ENCODE measurements at regions not wholly inside any gene's neighbourhood (a gene's known extent, or its start where the extent isn't known, plus 50 kb on each side); places are given as distances from the start of the nearest gene placed in this dataset.

DNA sequence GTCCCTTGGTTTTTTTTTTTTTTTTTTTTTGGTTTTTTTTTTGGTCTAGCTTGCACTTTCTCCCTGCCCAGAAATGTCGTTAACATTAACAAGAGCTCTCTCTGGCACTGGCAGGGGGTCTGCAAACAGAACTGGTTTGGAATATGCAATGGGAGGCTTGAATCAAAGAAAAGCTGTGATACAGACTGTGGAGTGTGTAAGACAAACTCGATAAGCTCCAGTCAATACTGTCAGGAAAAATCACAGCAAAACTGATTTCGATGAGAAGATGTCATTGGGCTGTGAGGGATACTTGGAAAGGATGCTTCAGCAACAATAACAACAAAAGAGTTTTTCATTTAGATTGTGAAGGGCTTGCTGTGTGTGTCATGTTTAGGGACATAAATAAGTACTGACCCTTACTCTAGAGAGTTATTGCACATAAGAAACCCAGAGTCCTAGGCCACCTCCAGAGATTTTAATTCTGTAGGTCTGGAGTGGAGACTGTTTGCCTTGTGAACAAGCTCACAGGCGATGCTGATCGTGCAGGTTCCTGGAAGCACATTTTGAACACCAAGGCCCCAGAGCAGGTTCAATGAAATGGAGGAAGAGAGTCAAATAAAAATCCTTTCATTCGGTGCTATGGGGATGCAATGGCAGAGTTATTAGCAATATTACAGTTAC is 470.7 kb upstream of the RBFOX1 start:
- H3K36me3 ChIP-seq (ENCODE audit: control insufficient read depth in 3 of 3, insufficient read depth in 3 of 3, low read length in 3 of 3): no peaks in the 10 kb centered on the region
- no peak overlapping the region for H3K27ac ChIP-seq (ENCODE audit: low read depth, low read length)
- no peak overlapping the region for H3K9ac ChIP-seq (ENCODE audit: low read depth in 1 of 3, low read length in 3 of 3)
- no peaks in the 10 kb centered on the region for H3K4me1 ChIP-seq (ENCODE audit: control insufficient read depth in 3 of 3, insufficient read depth in 3 of 3, low read length in 3 of 3)
- no peaks in the 10 kb centered on the region for H3K9me3 ChIP-seq (ENCODE audit: control insufficient read depth in 3 of 3, low read length in 3 of 3)
- H3K27me3 ChIP-seq (ENCODE audit: control insufficient read depth in 3 of 3, insufficient read depth in 3 of 3, low read length in 3 of 3): no peaks in the 10 kb centered on the region
- no peak overlapping the region for H3K4me3 ChIP-seq (ENCODE audit: low read length in 3 of 3)

DNA sequence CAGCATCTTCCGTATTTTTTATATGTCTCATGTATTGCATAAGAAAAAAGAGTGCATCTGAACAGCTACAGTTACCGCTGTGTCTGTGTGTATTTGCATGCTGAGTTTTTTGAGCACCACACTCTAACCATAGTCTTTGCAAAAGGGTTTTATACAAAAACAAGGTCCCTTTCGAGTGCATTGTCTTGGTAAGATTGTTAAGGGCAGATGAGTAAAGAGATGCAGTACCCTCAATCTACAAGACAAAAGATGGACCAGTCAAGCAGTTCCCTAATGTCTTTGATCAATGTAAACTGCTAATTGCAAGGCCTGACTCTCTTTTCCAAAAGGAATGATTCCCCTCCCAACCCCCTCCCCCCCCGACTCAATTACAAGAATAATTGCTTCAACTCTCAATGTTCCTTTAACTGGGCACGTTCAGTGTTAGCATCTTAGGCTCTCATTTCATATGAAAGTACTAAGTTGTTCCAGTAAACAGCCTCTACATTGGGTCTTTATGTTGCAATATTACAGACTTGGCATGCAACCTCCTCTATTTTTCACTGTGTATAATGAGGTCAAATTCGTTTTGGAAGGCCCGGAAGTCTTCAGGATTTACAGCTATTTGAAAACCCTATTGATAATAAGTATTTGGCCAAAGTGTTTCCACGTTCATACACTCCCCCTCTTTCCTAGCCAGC is 471.4 kb upstream of the RBFOX1 start:
- H3K9me3 ChIP-seq (ENCODE audit: control insufficient read depth in 3 of 3, low read length in 3 of 3): no peaks in the 10 kb centered on the region
- no peak overlapping the region for H3K27ac ChIP-seq (ENCODE audit: low read depth, low read length)
- H3K4me1 ChIP-seq (ENCODE audit: control insufficient read depth in 3 of 3, insufficient read depth in 3 of 3, low read length in 3 of 3): no peaks in the 10 kb centered on the region
- H3K27me3 ChIP-seq (ENCODE audit: control insufficient read depth in 3 of 3, insufficient read depth in 3 of 3, low read length in 3 of 3): no peaks in the 10 kb centered on the region
- H3K36me3 ChIP-seq (ENCODE audit: control insufficient read depth in 3 of 3, insufficient read depth in 3 of 3, low read length in 3 of 3): no peaks in the 10 kb centered on the region
- H3K4me3 ChIP-seq (ENCODE audit: low read length in 3 of 3): no peak overlapping the region
- H3K9ac ChIP-seq (ENCODE audit: low read depth in 1 of 3, low read length in 3 of 3): no peak overlapping the region

DNA sequence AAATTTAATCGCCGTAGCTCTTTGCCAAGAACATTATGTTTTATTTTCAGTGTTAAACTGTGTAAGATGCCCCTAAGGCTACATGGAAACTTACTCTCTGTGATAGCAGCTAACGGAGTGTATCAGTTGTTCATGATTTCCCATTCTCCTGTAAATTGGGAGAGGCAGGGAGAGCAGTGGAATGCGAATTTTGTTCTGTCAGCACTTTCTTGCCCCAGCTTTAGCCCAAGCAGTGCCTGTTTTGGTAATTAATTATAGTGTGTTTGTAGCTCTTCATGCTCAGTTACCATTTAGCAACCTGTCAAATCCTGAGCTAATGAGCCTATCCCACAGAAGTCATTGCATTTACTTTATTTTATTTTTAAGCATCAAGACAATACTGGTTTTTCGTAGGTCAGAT is 475.1 kb upstream of the RBFOX1 start:
- Histone ChIP-seq H3K4me3 (ENCODE audit: low read length in 3 of 3) (no peak overlapping the region), H3K27ac (ENCODE audit: low read depth, low read length) (no peak overlapping the region), H3K27me3 (ENCODE audit: control insufficient read depth in 3 of 3, insufficient read depth in 3 of 3, low read length in 3 of 3) (no peaks in the 10 kb centered on the region), H3K9ac (ENCODE audit: low read depth in 1 of 3, low read length in 3 of 3) (no peak overlapping the region), H3K4me1 (ENCODE audit: control insufficient read depth in 3 of 3, insufficient read depth in 3 of 3, low read length in 3 of 3) (no peaks in the 10 kb centered on the region), H3K9me3 (ENCODE audit: control insufficient read depth in 3 of 3, low read length in 3 of 3) (no peaks in the 10 kb centered on the region), H3K36me3 (ENCODE audit: control insufficient read depth in 3 of 3, insufficient read depth in 3 of 3, low read length in 3 of 3) (no peaks in the 10 kb centered on the region)

DNA sequence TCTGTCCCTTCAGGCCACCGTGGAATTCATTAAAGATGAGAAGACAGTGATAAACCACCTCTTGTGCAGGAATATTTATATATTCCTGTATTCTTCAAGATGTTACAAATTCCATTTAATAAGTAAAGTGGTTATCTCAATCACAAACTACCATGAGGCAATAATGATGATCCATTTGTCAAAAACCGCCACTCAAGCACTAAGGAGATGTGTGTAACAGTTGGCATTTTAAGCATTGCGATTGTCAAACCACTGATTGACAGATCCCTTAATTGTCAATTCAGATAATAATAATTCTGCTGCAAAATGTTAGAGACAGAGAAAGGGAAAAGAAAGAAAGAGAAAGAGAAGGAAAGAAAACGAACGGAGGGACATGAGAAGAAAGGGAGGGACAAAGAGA is 476.1 kb upstream of the RBFOX1 start:
- Histone ChIP-seq H3K36me3 (ENCODE audit: control insufficient read depth in 3 of 3, insufficient read depth in 3 of 3, low read length in 3 of 3) (no peaks in the 10 kb centered on the region), H3K27me3 (ENCODE audit: control insufficient read depth in 3 of 3, insufficient read depth in 3 of 3, low read length in 3 of 3) (no peaks in the 10 kb centered on the region), H3K9ac (ENCODE audit: low read depth in 1 of 3, low read length in 3 of 3) (no peak overlapping the region), H3K4me1 (ENCODE audit: control insufficient read depth in 3 of 3, insufficient read depth in 3 of 3, low read length in 3 of 3) (no peaks in the 10 kb centered on the region), H3K9me3 (ENCODE audit: control insufficient read depth in 3 of 3, low read length in 3 of 3) (no peaks in the 10 kb centered on the region), H3K4me3 (ENCODE audit: low read length in 3 of 3) (no peak overlapping the region), H3K27ac (ENCODE audit: low read depth, low read length) (no peak overlapping the region)

DNA sequence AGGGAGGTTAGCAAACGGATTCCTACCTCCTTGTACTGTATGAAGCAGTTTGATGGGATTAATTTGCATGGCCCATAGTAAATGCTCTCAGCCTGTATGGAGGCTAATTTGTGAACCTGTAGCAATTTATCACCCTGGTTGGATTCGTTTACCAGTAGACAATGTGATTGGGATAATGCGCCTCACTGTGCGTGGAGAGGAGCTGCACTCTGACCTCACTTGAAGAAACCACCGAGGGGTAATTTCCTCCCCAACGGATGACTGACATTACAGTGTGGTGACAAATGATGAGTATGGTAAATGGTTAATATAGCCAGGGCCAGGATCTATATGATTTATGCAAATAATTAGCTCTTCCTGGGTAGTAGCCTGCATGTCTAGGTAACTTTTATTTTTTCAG is 479.1 kb upstream of the RBFOX1 start:
- H3K36me3 ChIP-seq (ENCODE audit: control insufficient read depth in 3 of 3, insufficient read depth in 3 of 3, low read length in 3 of 3): no peaks in the 10 kb centered on the region
- H3K4me1 ChIP-seq (ENCODE audit: control insufficient read depth in 3 of 3, insufficient read depth in 3 of 3, low read length in 3 of 3): no peaks in the 10 kb centered on the region
- H3K27me3 ChIP-seq (ENCODE audit: control insufficient read depth in 3 of 3, insufficient read depth in 3 of 3, low read length in 3 of 3): no peaks in the 10 kb centered on the region
- no peak overlapping the region for H3K9ac ChIP-seq (ENCODE audit: low read depth in 1 of 3, low read length in 3 of 3)
- no peaks in the 10 kb centered on the region for H3K9me3 ChIP-seq (ENCODE audit: control insufficient read depth in 3 of 3, low read length in 3 of 3)
- H3K4me3 ChIP-seq (ENCODE audit: low read length in 3 of 3): no peak overlapping the region
- no peak overlapping the region for H3K27ac ChIP-seq (ENCODE audit: low read depth, low read length)

DNA sequence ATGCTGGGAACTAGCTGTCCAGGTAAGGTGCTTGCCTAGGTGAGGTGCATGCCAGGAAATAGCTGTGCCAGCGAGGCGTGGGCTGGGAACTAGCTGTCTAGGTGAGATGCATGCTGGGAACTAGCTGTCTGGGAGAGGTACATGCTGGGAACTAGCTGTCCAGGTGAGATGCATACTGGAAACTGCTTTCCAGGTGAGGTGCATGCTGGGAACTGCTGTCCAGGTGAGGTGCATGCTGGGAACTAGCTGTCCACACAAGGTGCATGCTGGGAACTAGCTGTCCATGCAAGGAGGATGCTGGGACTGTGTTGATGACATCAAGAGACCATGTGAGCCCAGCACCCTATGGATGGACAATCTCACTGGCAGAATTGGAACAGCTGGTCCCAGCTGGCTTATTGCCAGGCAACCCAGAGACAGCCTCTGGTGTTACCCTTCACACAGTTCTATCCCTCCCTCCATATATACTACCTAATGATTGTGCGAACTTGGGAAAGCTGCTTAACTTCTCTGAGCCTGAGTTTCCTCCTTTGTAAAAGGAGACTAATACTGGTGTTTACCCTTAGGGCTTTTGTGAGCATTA is 479.9 kb upstream of the RBFOX1 start:
- Histone ChIP-seq H3K27me3 (ENCODE audit: control insufficient read depth in 3 of 3, insufficient read depth in 3 of 3, low read length in 3 of 3) (no peaks in the 10 kb centered on the region), H3K27ac (ENCODE audit: low read depth, low read length) (no peak overlapping the region), H3K4me3 (ENCODE audit: low read length in 3 of 3) (no peak overlapping the region), H3K4me1 (ENCODE audit: control insufficient read depth in 3 of 3, insufficient read depth in 3 of 3, low read length in 3 of 3) (no peaks in the 10 kb centered on the region), H3K36me3 (ENCODE audit: control insufficient read depth in 3 of 3, insufficient read depth in 3 of 3, low read length in 3 of 3) (no peaks in the 10 kb centered on the region), H3K9me3 (ENCODE audit: control insufficient read depth in 3 of 3, low read length in 3 of 3) (no peaks in the 10 kb centered on the region), H3K9ac (ENCODE audit: low read depth in 1 of 3, low read length in 3 of 3) (no peak overlapping the region)

DNA sequence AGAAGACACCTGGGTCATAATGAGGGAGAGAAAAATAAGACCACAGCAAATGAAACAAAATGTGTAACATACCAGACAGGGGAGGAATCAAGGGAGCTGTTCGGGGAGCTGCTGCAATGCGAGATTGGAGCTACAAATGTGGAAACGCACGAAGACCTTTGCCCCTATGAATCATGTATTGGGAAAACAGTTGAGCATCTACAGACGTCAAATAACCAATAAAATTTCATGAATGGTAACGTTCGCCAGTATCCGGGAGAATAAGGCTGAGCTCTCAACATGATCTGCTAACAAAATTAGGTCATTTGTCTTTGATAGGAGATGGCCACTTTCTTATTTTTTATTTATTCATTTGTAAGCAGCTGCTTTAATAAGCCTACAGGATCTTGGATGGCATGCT is 486.2 kb upstream of the RBFOX1 start:
- Histone ChIP-seq H3K27me3 (ENCODE audit: control insufficient read depth in 3 of 3, insufficient read depth in 3 of 3, low read length in 3 of 3) (no peaks in the 10 kb centered on the region), H3K4me1 (ENCODE audit: control insufficient read depth in 3 of 3, insufficient read depth in 3 of 3, low read length in 3 of 3) (no peaks in the 10 kb centered on the region), H3K27ac (ENCODE audit: low read depth, low read length) (no peak overlapping the region), H3K4me3 (ENCODE audit: low read length in 3 of 3) (no peak overlapping the region), H3K9me3 (ENCODE audit: control insufficient read depth in 3 of 3, low read length in 3 of 3) (peaks cover 0 to 10% (median 6%) of the 10 kb centered on the region in 3 donors), H3K36me3 (ENCODE audit: control insufficient read depth in 3 of 3, insufficient read depth in 3 of 3, low read length in 3 of 3) (no peaks in the 10 kb centered on the region), H3K9ac (ENCODE audit: low read depth in 1 of 3, low read length in 3 of 3) (no peak overlapping the region)

DNA sequence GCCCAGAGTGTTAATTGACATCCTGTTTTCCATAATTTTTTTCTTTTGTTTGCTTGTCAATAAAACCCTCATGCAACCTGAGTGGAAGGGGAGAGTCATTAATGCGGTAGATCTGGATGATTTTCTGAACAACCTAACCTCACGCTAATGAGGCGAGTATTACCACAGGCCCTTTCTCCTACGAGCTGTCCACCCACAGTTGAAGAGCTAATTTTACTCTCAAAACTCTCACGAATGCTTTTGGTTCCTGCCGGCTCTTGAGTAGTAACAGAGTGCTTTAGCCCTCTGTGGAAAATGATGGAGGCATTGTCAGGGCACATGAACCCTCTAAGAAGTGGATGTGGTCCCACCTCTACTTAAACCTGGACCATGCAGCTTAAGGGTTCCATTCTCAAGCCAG is 491.3 kb upstream of the RBFOX1 start:
- no peak overlapping the region for H3K9ac ChIP-seq (ENCODE audit: low read depth in 1 of 3, low read length in 3 of 3)
- H3K9me3 ChIP-seq (ENCODE audit: control insufficient read depth in 3 of 3, low read length in 3 of 3): peaks cover 0 to 6% (median 6%) of the 10 kb centered on the region in 3 donors
- H3K36me3 ChIP-seq (ENCODE audit: control insufficient read depth in 3 of 3, insufficient read depth in 3 of 3, low read length in 3 of 3): no peaks in the 10 kb centered on the region

DNA sequence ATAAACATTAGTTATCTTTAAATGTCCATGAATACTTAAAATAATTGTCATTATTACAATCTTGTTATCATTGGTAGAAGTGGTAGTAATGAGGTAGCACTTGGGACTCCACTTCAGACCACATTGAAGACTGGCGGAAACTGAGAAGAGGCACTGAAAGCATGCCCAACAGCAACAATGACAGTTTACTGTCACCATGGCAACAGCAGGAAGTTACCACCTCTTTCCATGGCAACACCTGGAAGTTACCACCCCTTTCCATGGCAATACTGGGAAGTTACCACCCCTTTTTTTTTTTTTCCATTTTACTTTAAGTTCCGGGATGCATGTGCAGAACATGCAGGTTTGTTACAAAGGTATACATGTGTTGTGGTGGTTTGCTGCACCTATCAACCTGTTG is 494.9 kb upstream of the RBFOX1 start:
- Histone ChIP-seq H3K9me3 (ENCODE audit: control insufficient read depth in 3 of 3, low read length in 3 of 3) (no peaks in the 10 kb centered on the region), H3K36me3 (ENCODE audit: control insufficient read depth in 3 of 3, insufficient read depth in 3 of 3, low read length in 3 of 3) (no peaks in the 10 kb centered on the region), H3K27me3 (ENCODE audit: control insufficient read depth in 3 of 3, insufficient read depth in 3 of 3, low read length in 3 of 3) (no peaks in the 10 kb centered on the region), H3K4me1 (ENCODE audit: control insufficient read depth in 3 of 3, insufficient read depth in 3 of 3, low read length in 3 of 3) (no peaks in the 10 kb centered on the region), H3K27ac (ENCODE audit: low read depth, low read length) (no peak overlapping the region), H3K4me3 (ENCODE audit: low read length in 3 of 3) (no peak overlapping the region), H3K9ac (ENCODE audit: low read depth in 1 of 3, low read length in 3 of 3) (no peak overlapping the region)

More for the DNA sequence above, 491.3 kb upstream of the RBFOX1 start:
- H3K4me3 ChIP-seq (ENCODE audit: low read length in 3 of 3): no peak overlapping the region
- no peaks in the 10 kb centered on the region for H3K4me1 ChIP-seq (ENCODE audit: control insufficient read depth in 3 of 3, insufficient read depth in 3 of 3, low read length in 3 of 3)
- no peak overlapping the region for H3K27ac ChIP-seq (ENCODE audit: low read depth, low read length)
- no peaks in the 10 kb centered on the region for H3K27me3 ChIP-seq (ENCODE audit: control insufficient read depth in 3 of 3, insufficient read depth in 3 of 3, low read length in 3 of 3)

DNA sequence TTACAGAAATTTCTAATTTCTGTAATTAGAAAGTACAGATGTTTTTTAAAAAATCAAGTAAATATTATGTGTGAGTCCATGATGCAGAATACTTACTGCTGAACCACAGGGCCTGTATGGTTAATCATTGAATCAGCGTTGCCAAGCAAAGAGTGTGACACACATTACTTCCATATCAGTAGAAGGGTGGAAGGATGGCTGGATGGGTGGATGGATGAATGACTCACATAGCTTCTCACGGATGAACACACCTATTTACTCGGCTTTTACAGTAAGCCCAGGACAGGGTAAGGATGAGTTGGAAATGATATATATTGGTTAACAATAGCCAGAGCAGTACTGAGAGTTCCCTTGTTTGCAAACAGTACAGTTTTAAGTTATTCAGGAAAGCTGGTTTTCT is 495.9 kb upstream of the RBFOX1 start:
- Histone ChIP-seq H3K27ac (ENCODE audit: low read depth, low read length) (no peak overlapping the region), H3K9me3 (ENCODE audit: control insufficient read depth in 3 of 3, low read length in 3 of 3) (peaks cover 0 to 3% (median 0%) of the 10 kb centered on the region in 3 donors), H3K36me3 (ENCODE audit: control insufficient read depth in 3 of 3, insufficient read depth in 3 of 3, low read length in 3 of 3) (no peaks in the 10 kb centered on the region), H3K4me1 (ENCODE audit: control insufficient read depth in 3 of 3, insufficient read depth in 3 of 3, low read length in 3 of 3) (no peaks in the 10 kb centered on the region), H3K4me3 (ENCODE audit: low read length in 3 of 3) (no peak overlapping the region), H3K9ac (ENCODE audit: low read depth in 1 of 3, low read length in 3 of 3) (no peak overlapping the region), H3K27me3 (ENCODE audit: control insufficient read depth in 3 of 3, insufficient read depth in 3 of 3, low read length in 3 of 3) (no peaks in the 10 kb centered on the region)
